GM11168 (cell line): ENCODE measurements at regions not wholly inside any gene's neighbourhood (a gene's known extent, or its start where the extent isn't known, plus 50 kb on each side); places are given as distances from the start of the nearest gene placed in this dataset.
"Not testable (repeated sequence)": the region's sequence is repeated elsewhere in the genome, so short reads cannot be mapped to it uniquely, and the experiment has no call there.

Source experiments
- in situ Hi-C: fragments of 300-500 bp; cut with MboI; formaldehyde crosslinking; loops from one replicate; pipeline ENCODE4 v1.12.0; 2022; ENCODE audit warnings: low sequenced_read_pairs; ENCODE audit not compliant: unreplicated experiment

DNA sequence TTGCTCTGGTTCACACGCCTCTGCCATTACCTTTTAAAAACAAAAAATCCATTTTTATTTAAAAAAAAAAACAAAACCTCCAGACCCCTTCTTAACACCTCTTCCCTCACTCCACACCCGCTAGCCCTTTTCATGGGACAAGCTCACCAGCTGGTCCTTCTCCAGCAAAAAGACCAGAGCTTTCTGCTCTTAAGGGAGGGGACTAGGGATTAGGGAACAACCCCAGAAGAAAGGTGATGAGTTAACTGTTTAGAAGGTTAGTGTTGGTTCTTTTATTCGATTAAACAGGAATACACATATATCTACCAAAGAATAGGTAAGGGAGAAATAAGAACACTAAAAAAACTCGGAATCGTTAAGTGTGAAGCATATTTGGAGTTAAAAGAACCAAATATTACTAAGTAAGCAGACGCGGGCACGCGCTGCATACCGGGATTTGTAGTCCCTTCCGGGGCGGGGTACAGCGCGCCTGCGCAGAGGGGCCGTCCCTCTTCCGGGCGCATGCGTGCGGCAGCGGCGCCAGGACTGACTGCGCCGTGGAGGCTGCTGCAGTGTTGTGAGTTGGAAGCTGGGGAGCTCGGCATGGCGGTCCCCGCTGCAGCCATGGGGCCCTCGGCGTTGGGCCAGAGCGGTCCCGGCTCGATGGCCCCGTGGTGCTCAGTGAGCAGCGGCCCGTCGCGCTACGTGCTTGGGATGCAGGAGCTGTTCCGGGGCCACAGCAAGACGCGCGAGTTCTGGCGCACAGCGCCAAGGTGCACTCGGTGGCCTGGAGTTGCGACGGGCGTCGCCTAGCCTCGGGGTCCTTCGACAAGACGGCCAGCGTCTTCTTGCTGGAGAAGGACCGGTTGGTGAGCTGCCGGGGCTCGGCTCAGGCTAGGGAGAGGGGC is 92.6 kb upstream of the FAM153A start:
- in situ Hi-C loops = loop anchor here (25.0 kb wide), 1 partner anchor 187 kb away; no protein-coding TSS in a partner anchor

- in situ Hi-C loops = not testable (repeated sequence)
Observed at GRCh38 chr5:177863822-177864446, 81.2 kb upstream of the FAM153A start.

DNA sequence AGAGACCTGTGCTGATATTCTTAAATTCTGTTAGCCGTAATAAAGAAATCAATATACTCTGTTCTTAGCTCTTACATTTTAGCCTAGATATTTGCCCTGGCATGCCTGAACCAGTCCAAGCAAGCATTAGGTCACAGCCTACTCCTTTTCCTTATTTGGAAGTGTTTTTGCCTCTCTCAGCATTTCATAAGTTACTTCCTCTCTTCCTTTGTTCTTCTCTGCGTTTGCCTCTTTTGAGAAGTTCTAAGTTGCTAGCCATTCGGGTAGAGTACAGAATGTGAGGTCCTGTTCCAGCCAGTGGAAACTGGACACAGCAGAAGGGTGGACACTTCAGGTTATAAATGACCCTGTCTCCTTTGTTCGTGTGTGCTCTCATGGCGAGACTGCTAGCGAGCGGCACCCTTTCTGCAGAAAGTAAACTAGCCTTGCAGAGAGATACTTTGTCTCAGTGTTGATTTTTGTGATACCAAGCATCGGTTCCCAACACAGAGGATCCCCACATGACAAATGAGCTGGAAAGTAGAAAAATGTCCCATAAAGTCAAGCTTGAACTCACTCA is 75.0 kb upstream of the FAM153A start:
- in situ Hi-C loops = not testable (repeated sequence)

GRCh38 chr5:177856474-177856873 is 73.8 kb upstream of the FAM153A start:
- in situ Hi-C loops = not testable (repeated sequence)

DNA sequence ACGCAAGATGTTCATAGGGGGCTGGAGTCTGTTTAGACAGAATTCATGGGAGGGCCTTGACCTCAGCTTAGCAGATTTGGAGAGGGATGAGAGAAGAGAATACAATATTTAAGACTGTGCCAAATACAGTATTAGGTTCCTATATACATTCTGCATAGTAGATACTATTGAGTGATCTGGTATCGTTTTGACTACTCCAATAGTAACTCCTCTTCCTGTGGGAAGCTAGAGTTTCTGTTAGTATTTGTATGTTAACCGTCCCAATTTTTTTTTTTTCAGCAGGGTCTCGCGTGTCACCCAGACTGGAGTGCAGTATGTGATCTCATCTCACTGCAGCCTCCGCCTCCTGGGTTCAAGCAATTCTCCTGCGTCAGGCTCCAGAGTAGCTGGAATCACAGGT is 65.2 kb upstream of the FAM153A start:
- in situ Hi-C loops = not testable (repeated sequence)

DNA sequence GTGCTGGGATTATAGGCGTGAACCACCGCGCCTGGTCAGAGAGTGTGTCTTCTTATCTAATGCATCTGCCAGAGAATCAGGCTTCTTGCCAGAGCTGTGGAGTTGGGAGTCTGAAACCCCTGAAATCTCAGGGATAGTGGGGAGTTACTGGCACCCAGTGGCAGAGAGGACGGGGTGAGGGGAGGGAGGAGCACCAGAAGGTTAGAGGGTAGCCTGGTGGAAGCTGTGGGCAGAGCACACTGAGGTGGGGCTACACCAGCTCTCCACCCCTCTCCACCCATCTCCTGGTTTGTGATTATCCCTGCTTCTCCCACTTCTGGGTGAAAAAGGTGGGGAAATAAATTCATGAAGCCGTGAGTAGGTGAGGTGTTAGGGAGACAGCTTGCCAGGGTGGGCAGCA is 63.9 kb upstream of the FAM153A start:
- in situ Hi-C loops = not testable (repeated sequence)

DNA sequence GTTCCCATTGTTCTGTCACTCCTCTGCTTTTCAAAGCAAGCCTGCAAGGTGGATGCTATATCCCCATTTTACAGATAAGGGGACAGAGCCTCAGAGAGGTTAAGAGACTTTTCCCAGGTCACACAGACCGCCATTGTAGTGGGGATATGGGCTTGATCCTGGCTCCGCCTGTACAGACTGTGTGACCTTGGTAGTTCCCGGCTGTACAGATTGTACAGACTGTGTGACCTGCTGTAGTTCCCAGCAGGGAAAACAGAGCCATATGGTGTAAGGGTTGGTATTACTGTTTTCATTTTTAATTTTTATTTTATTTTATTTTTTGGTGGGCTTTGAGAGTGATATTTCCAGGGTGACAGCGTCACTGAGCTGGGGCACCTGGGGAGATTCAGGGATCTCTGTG is 63.2 kb upstream of the FAM153A start:
- in situ Hi-C loops = not testable (repeated sequence)

- in situ Hi-C loops = not testable (repeated sequence)
Observed at GRCh38 chr5:177836191-177836590, 53.5 kb upstream of the FAM153A start.
